ENCODE measurements at regions not wholly inside any gene's neighbourhood (a gene's known extent, or its start where the extent isn't known, plus 50 kb on each side); places are given as distances from the start of the nearest gene placed in this dataset.

- TF ChIP-seq POLR2A (IDR thresholded peaks at IDR 0.05) = no peak
- no peak for TF ChIP-seq CTCF (IDR thresholded peaks at IDR 0.05)
Observed at GRCh38 chr12:77122661-77123060, 57.3 kb upstream of the E2F7 start.

Measured in adrenal gland (tissue), 5 donors.